IPS-18c (cell line): ENCODE measurements at regions not wholly inside any gene's neighbourhood (a gene's known extent, or its start where the extent isn't known, plus 50 kb on each side); places are given as distances from the start of the nearest gene placed in this dataset.

Experiments used
- H3K4me3 ChIP-seq: 2 replicates; pipeline ENCODE4 v1.7.0; 2013; ENCODE audit warnings: low read depth, mild to moderate bottlenecking, low read length, moderate library complexity; ENCODE audit not compliant: insufficient read depth
- H3K9me3 ChIP-seq: one replicate; pipeline ENCODE4 v1.6.1; 2013; ENCODE audit warnings: mild to moderate bottlenecking, low read length, moderate library complexity; ENCODE audit not compliant: control insufficient read depth, insufficient read depth

- Histone ChIP-seq H3K9me3 (no peaks in the 10 kb centered on the region), H3K4me3 (no peak overlapping the region)
Observed at GRCh38 chr16:52052818-52053217, 494.1 kb downstream of the TOX3 start.

GRCh38 chr16:52051414-52052172 is 495.4 kb downstream of the TOX3 start:
- Histone ChIP-seq H3K9me3 (no peaks in the 10 kb centered on the region), H3K4me3 (no peak overlapping the region)

- no peaks in the 10 kb centered on the region for H3K9me3 ChIP-seq
- H3K4me3 ChIP-seq = no peak overlapping the region
Observed at GRCh38 chr16:52050418-52050817, 496.5 kb downstream of the TOX3 start.

- Histone ChIP-seq H3K9me3 (no peaks in the 10 kb centered on the region), H3K4me3 (no peak overlapping the region)
Observed at GRCh38 chr16:52035436-52035835, 511.5 kb downstream of the TOX3 start.

GRCh38 chr16:52034830-52035229 is 512.1 kb downstream of the TOX3 start:
- Histone ChIP-seq H3K4me3 (no peak overlapping the region), H3K9me3 (no peaks in the 10 kb centered on the region)

- Histone ChIP-seq H3K9me3 (no peaks in the 10 kb centered on the region), H3K4me3 (no peak overlapping the region)
Observed at GRCh38 chr16:52033992-52034391, 513.0 kb downstream of the TOX3 start.

GRCh38 chr16:52022980-52023379 is 524.0 kb downstream of the TOX3 start:
- no peaks in the 10 kb centered on the region for H3K9me3 ChIP-seq
- no peak overlapping the region for H3K4me3 ChIP-seq

GRCh38 chr16:52022177-52022576 is 524.8 kb downstream of the TOX3 start:
- Histone ChIP-seq H3K9me3 (no peaks in the 10 kb centered on the region), H3K4me3 (no peak overlapping the region)

- H3K4me3 ChIP-seq = no peak overlapping the region
- peaks cover 2% of the 10 kb centered on the region for H3K9me3 ChIP-seq
Observed at GRCh38 chr16:52016387-52016786, 530.6 kb downstream of the TOX3 start.

GRCh38 chr16:52005551-52005950 is 541.4 kb downstream of the TOX3 start:
- H3K9me3 ChIP-seq = no peaks in the 10 kb centered on the region
- H3K4me3 ChIP-seq = no peak overlapping the region

GRCh38 chr16:52004343-52004742 is 542.6 kb downstream of the TOX3 start:
- H3K4me3 ChIP-seq = no peak overlapping the region

GRCh38 chr16:52002026-52002425 is 544.9 kb downstream of the TOX3 start:
- no peaks in the 10 kb centered on the region for H3K9me3 ChIP-seq
- H3K4me3 ChIP-seq = no peak overlapping the region

More at GRCh38 chr16:52004343-52004742, 542.6 kb downstream of the TOX3 start:
- H3K9me3 ChIP-seq = no peaks in the 10 kb centered on the region

GRCh38 chr16:51996516-51996915 is 550.4 kb downstream of the TOX3 start:
- H3K9me3 ChIP-seq = no peaks in the 10 kb centered on the region
- H3K4me3 ChIP-seq = no peak overlapping the region

GRCh38 chr16:51994597-51994996 is 552.3 kb downstream of the TOX3 start:
- Histone ChIP-seq H3K9me3 (no peaks in the 10 kb centered on the region), H3K4me3 (no peak overlapping the region)

- no peak overlapping the region for H3K4me3 ChIP-seq
Observed at GRCh38 chr16:51989637-51990230, 557.2 kb downstream of the TOX3 start.

GRCh38 chr16:51988977-51989376 is 558.0 kb downstream of the TOX3 start:
- no peaks in the 10 kb centered on the region for H3K9me3 ChIP-seq
- no peak overlapping the region for H3K4me3 ChIP-seq

More at GRCh38 chr16:51989637-51990230, 557.2 kb downstream of the TOX3 start:
- H3K9me3 ChIP-seq = no peaks in the 10 kb centered on the region

- no peak overlapping the region for H3K4me3 ChIP-seq
- no peaks in the 10 kb centered on the region for H3K9me3 ChIP-seq
Observed at GRCh38 chr16:51987519-51987918, 559.4 kb downstream of the TOX3 start.

GRCh38 chr16:51986717-51987116 is 560.2 kb downstream of the TOX3 start:
- H3K9me3 ChIP-seq = no peaks in the 10 kb centered on the region
- no peak overlapping the region for H3K4me3 ChIP-seq

- no peaks in the 10 kb centered on the region for H3K9me3 ChIP-seq
- H3K4me3 ChIP-seq = no peak overlapping the region
Observed at GRCh38 chr16:51986301-51986700, 560.6 kb downstream of the TOX3 start.
